A549 (cell line): ENCODE measurements at regions not wholly inside any gene's neighbourhood (a gene's known extent, or its start where the extent isn't known, plus 50 kb on each side); places are given as distances from the start of the nearest gene placed in this dataset.

Experiments
- CHD4 ChIP-seq: fragments of 200-600 bp; sonication (generic); IDR thresholded peaks from 2 replicates; pipeline ENCODE4 v1.6.1; 2016; ENCODE audit warnings: antibody characterized with exemption, mild to moderate bottlenecking, borderline replicate concordance
- EP300 ChIP-seq, 2 experiments: fragments of >200 bp; sonication (Bioruptor Twin); formaldehyde crosslinking; IDR thresholded peaks; 2 replicates in 1 of 2; 3 replicates in 1 of 2; pipeline ENCODE4 v1.6.1; 2016 to 2017
- JUN ChIP-seq, 2 experiments: fragments of >200 bp; sonication (Bioruptor Twin); formaldehyde crosslinking; IDR thresholded peaks; 2 replicates in 1 of 2; 3 replicates in 1 of 2; pipeline ENCODE4 v1.6.1; 2016 to 2017
- MAZ ChIP-seq: fragments of 150-350 bp; IDR thresholded peaks from 2 replicates; pipeline ENCODE4 v1.6.1; 2014; ENCODE audit warnings: antibody characterized with exemption, low read depth, low read length, borderline replicate concordance
- POLR2A ChIP-seq: IDR thresholded peaks from 2 replicates; pipeline ENCODE4 v1.6.1; 2012; ENCODE audit warnings: mild to moderate bottlenecking, low read length
- TF ChIP-seq, protein P1 (sequence below): IDR thresholded peaks from 2 replicates; pipeline ENCODE4 v1.6.1; 2012
- TF ChIP-seq, protein P2 (sequence below): fragments of 250-450 bp; sonication (Bioruptor Pico); IDR thresholded peaks from 2 replicates; pipeline ENCODE4 v1.5.0; 2021; ENCODE audit warnings: mild to moderate bottlenecking, moderate library complexity, borderline replicate concordance
- TF ChIP-seq, protein P3 (sequence below): fragments of >200 bp; sonication (Bioruptor Twin); formaldehyde crosslinking; IDR thresholded peaks from 3 replicates; pipeline ENCODE4 v1.5.1; 2016
- TF ChIP-seq, protein P4 (sequence below): IDR thresholded peaks from 2 replicates; pipeline ENCODE4 v1.6.1; 2012; ENCODE audit warnings: low read depth, borderline replicate concordance
- TF ChIP-seq, protein P5 (sequence below): fragments of 450-650 bp; IDR thresholded peaks from 2 replicates; pipeline ENCODE4 v1.6.1; 2014; ENCODE audit warnings: antibody characterized with exemption

DNA sequence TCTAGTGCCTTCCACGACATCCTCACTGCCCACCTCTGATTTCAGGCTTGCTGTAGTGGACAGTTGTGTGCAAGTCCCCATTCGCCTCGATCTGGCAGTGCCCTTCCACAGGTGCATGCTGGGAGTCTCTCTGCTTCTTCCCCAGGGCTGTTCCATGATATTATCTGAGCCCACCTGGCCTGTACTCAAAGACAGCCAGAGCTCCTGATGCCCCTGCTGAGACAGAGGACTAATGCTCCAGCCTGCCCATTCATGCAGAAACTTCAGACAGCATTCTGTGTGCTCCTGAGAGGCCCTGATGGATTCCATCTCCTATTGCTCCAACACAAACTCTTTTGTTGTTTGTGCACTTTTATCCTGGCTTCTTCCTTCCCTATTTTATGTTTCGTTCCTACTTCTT lies 164.8 kb upstream of the PRSS58 start:
- TF ChIP-seq POLR2A (no peak), CHD4 (no peak), MAZ (no peak), JUN (IDR thresholded peaks at IDR 0.05) (no peak), EP300 (IDR thresholded peaks at IDR 0.05) (no peak)
- TF ChIP-seq, protein P1, sequence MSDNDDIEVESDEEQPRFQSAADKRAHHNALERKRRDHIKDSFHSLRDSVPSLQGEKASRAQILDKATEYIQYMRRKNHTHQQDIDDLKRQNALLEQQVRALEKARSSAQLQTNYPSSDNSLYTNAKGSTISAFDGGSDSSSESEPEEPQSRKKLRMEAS = no peak
- TF ChIP-seq, protein P2, sequence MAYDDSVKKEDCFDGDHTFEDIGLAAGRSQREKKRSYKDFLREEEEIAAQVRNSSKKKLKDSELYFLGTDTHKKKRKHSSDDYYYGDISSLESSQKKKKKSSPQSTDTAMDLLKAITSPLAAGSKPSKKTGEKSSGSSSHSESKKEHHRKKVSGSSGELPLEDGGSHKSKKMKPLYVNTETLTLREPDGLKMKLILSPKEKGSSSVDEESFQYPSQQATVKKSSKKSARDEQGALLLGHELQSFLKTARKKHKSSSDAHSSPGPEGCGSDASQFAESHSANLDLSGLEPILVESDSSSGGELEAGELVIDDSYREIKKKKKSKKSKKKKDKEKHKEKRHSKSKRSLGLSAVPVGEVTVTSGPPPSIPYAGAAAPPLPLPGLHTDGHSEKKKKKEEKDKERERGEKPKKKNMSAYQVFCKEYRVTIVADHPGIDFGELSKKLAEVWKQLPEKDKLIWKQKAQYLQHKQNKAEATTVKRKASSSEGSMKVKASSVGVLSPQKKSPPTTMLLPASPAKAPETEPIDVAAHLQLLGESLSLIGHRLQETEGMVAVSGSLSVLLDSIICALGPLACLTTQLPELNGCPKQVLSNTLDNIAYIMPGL = no peak
- TF ChIP-seq, protein P3, sequence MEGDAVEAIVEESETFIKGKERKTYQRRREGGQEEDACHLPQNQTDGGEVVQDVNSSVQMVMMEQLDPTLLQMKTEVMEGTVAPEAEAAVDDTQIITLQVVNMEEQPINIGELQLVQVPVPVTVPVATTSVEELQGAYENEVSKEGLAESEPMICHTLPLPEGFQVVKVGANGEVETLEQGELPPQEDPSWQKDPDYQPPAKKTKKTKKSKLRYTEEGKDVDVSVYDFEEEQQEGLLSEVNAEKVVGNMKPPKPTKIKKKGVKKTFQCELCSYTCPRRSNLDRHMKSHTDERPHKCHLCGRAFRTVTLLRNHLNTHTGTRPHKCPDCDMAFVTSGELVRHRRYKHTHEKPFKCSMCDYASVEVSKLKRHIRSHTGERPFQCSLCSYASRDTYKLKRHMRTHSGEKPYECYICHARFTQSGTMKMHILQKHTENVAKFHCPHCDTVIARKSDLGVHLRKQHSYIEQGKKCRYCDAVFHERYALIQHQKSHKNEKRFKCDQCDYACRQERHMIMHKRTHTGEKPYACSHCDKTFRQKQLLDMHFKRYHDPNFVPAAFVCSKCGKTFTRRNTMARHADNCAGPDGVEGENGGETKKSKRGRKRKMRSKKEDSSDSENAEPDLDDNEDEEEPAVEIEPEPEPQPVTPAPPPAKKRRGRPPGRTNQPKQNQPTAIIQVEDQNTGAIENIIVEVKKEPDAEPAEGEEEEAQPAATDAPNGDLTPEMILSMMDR = no peak
- TF ChIP-seq, protein P4, sequence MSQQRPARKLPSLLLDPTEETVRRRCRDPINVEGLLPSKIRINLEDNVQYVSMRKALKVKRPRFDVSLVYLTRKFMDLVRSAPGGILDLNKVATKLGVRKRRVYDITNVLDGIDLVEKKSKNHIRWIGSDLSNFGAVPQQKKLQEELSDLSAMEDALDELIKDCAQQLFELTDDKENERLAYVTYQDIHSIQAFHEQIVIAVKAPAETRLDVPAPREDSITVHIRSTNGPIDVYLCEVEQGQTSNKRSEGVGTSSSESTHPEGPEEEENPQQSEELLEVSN = no peak
- TF ChIP-seq, protein P5, sequence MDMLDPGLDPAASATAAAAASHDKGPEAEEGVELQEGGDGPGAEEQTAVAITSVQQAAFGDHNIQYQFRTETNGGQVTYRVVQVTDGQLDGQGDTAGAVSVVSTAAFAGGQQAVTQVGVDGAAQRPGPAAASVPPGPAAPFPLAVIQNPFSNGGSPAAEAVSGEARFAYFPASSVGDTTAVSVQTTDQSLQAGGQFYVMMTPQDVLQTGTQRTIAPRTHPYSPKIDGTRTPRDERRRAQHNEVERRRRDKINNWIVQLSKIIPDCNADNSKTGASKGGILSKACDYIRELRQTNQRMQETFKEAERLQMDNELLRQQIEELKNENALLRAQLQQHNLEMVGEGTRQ = no peak
